RWPE2 (cell line): ENCODE measurements at regions not wholly inside any gene's neighbourhood (a gene's known extent, or its start where the extent isn't known, plus 50 kb on each side); places are given as distances from the start of the nearest gene placed in this dataset.

Source experiments
- ATAC-seq: fragments of 200-7000 bp; cut with Tn5 transposase; 3 replicates; pipeline ENCODE4 v1.9.1; 2021; ENCODE audit warnings: low read depth
- DNase-seq: peaks from one replicate; pipeline ENCODE4 v3.0.0-alpha.2; 2020; ENCODE audit warnings: low spot score
- H3K27ac ChIP-seq: fragments of 450-650 bp; 2 replicates; pipeline ENCODE4 v1.5.1; 2017; ENCODE audit warnings: mild to moderate bottlenecking; ENCODE audit not compliant: poor library complexity, severe bottlenecking
- H3K27me3 ChIP-seq: fragments of 250-450 bp; sonication (Bioruptor Pico); 2 replicates; pipeline ENCODE4 v1.5.1; 2021; ENCODE audit warnings: mild to moderate bottlenecking, moderate library complexity; ENCODE audit not compliant: insufficient read depth, poor library complexity, severe bottlenecking
- H3K36me3 ChIP-seq: fragments of 250-450 bp; sonication (Bioruptor Pico); 2 replicates; pipeline ENCODE4 v1.5.1; 2020; ENCODE audit warnings: low read depth, mild to moderate bottlenecking, moderate library complexity
- H3K4me1 ChIP-seq: fragments of 250-450 bp; sonication (Bioruptor Pico); 2 replicates; pipeline ENCODE4 v1.5.1; 2021; ENCODE audit warnings: mild to moderate bottlenecking, moderate library complexity; ENCODE audit not compliant: insufficient read depth, poor library complexity, severe bottlenecking
- H3K4me3 ChIP-seq: fragments of 250-450 bp; sonication (Bioruptor Pico); 2 replicates; pipeline ENCODE4 v1.5.1; 2021; ENCODE audit warnings: mild to moderate bottlenecking, moderate library complexity; ENCODE audit not compliant: severe bottlenecking
- H3K9me3 ChIP-seq: fragments of 250-450 bp; sonication (Bioruptor Pico); 2 replicates; pipeline ENCODE4 v1.5.1; 2021; ENCODE audit warnings: mild to moderate bottlenecking, moderate library complexity; ENCODE audit not compliant: severe bottlenecking
- CTCF ChIP-seq: fragments of 450-650 bp; IDR thresholded peaks from one replicate; pipeline ENCODE4 v1.5.1; 2017; ENCODE audit warnings: mild to moderate bottlenecking, moderate library complexity; ENCODE audit not compliant: poor library complexity, severe bottlenecking

GRCh38 chr4:106496061-106496460 is 127.5 kb upstream of the GIMD1 start:
- Histone ChIP-seq H3K4me1 (no peaks in the 10 kb centered on the region), H3K4me3 (no peak overlapping the region), H3K27ac (no peak overlapping the region), H3K36me3 (no peaks in the 10 kb centered on the region), H3K27me3 (no peaks in the 10 kb centered on the region), H3K9me3 (no peaks in the 10 kb centered on the region)
- TF ChIP-seq CTCF = no peak
- ATAC-seq (no peak), DNase-seq (no peak)

- Histone ChIP-seq H3K27ac (no peak overlapping the region), H3K4me3 (no peak overlapping the region), H3K4me1 (no peaks in the 10 kb centered on the region), H3K9me3 (no peaks in the 10 kb centered on the region), H3K36me3 (no peaks in the 10 kb centered on the region), H3K27me3 (no peaks in the 10 kb centered on the region)
- TF ChIP-seq CTCF = no peak
- ATAC-seq (no peak), DNase-seq (no peak)
Measured at GRCh38 chr4:106495476-106495875, 126.9 kb upstream of the GIMD1 start.

- no peak overlapping the region for H3K27ac ChIP-seq
Measured at GRCh38 chr4:106494066-106494465, 125.5 kb upstream of the GIMD1 start.

GRCh38 chr4:106493086-106493485 is 124.5 kb upstream of the GIMD1 start:
- no peak for TF ChIP-seq CTCF

More at GRCh38 chr4:106494066-106494465, 125.5 kb upstream of the GIMD1 start:
- no peak for TF ChIP-seq CTCF
- Histone ChIP-seq H3K9me3 (no peaks in the 10 kb centered on the region), H3K36me3 (no peaks in the 10 kb centered on the region), H3K27me3 (no peaks in the 10 kb centered on the region), H3K4me1 (no peaks in the 10 kb centered on the region), H3K4me3 (no peak overlapping the region)
- no peak for DNase-seq
- no peak for ATAC-seq

GRCh38 chr4:106486533-106486932 is 118.0 kb upstream of the GIMD1 start:
- DNase-seq (no peak), ATAC-seq (no peak)
- Histone ChIP-seq H3K4me1 (no peaks in the 10 kb centered on the region), H3K27me3 (no peaks in the 10 kb centered on the region), H3K36me3 (no peaks in the 10 kb centered on the region), H3K27ac (no peak overlapping the region), H3K4me3 (no peak overlapping the region), H3K9me3 (no peaks in the 10 kb centered on the region)
- TF ChIP-seq CTCF = no peak

More at GRCh38 chr4:106493086-106493485, 124.5 kb upstream of the GIMD1 start:
- no peaks in the 10 kb centered on the region for H3K27me3 ChIP-seq
- no peaks in the 10 kb centered on the region for H3K36me3 ChIP-seq
- H3K4me3 ChIP-seq = no peak overlapping the region
- H3K4me1 ChIP-seq = no peaks in the 10 kb centered on the region
- no peaks in the 10 kb centered on the region for H3K9me3 ChIP-seq
- no peak overlapping the region for H3K27ac ChIP-seq
- no peak for DNase-seq
- no peak for ATAC-seq
